ENCODE measurements at regions not wholly inside any gene's neighbourhood (a gene's known extent, or its start where the extent isn't known, plus 50 kb on each side); places are given as distances from the start of the nearest gene placed in this dataset.
"Not testable (repeated sequence)": the region's sequence is repeated elsewhere in the genome, so short reads cannot be mapped to it uniquely, and the experiment has no call there.

DNA sequence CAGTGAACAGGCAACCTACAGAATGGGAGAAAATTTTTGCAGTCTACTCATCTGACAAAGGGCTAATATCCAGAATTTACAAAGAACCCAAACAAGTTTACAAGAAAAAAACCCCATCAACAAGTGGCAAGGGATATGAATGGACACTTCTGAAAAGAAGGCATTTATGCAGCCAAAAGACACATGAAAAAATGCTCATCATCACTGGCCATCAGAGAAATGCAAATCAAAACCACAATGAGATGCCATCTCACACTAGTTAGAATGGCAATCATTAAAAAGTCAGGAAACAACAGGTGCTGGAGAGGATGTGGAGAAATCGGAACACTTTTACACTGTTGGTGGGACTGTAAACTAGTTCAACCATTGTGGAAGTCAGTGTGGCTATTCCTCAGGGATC, 80.3 kb downstream of the ZNF474 start:
- CTCF ChIA-PET; H3K4me3 ChIP-seq (ENCODE audit: low read depth, low read length); H3K27me3 ChIP-seq (ENCODE audit: control insufficient read depth, insufficient read depth, low read length); DNase-seq (ENCODE audit: low read depth); H3K36me3 ChIP-seq (ENCODE audit: control insufficient read depth, insufficient read depth, low read length); POLR2A ChIA-PET: not testable (repeated sequence)

DNA sequence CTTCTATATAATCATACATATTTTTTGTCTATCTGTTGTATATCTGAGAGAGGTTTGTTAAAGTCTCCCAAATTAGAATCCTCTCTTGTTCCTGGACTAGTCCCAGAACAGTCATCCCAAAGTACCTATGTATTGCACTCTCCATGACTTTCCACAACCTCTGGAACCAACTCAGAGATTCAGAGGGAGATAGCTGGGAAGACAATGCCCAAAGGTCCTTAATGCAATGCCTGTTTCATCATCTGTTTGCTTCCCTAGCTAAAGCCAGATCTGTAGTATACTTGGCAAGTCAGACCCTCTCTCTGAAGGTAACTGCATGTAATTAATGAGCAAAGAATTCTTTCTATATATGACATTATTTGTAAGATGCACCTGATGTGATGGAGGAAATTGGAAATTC, 89.4 kb downstream of the ZNF474 start:
- POLR2A ChIA-PET, result no interaction called here
- Histone ChIP-seq H3K36me3 (ENCODE audit: control insufficient read depth, insufficient read depth, low read length) (no peaks in the 10 kb centered on the region), H3K4me3 (ENCODE audit: low read depth, low read length) (no peak overlapping the region), H3K27me3 (ENCODE audit: control insufficient read depth, insufficient read depth, low read length) (no peaks in the 10 kb centered on the region)
- TF ChIP-seq, protein P1, sequence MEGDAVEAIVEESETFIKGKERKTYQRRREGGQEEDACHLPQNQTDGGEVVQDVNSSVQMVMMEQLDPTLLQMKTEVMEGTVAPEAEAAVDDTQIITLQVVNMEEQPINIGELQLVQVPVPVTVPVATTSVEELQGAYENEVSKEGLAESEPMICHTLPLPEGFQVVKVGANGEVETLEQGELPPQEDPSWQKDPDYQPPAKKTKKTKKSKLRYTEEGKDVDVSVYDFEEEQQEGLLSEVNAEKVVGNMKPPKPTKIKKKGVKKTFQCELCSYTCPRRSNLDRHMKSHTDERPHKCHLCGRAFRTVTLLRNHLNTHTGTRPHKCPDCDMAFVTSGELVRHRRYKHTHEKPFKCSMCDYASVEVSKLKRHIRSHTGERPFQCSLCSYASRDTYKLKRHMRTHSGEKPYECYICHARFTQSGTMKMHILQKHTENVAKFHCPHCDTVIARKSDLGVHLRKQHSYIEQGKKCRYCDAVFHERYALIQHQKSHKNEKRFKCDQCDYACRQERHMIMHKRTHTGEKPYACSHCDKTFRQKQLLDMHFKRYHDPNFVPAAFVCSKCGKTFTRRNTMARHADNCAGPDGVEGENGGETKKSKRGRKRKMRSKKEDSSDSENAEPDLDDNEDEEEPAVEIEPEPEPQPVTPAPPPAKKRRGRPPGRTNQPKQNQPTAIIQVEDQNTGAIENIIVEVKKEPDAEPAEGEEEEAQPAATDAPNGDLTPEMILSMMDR (IDR thresholded peaks at IDR 0.05; ENCODE audit: insufficient read depth, low read depth, low read length), result no peak
- no peak for DNase-seq (ENCODE audit: low read depth)
- CTCF ChIA-PET, result interaction anchor here (0.6 kb wide), 1 partner anchor 299 kb away, joined by 4 read pairs; no protein-coding TSS in a partner anchor

DNA sequence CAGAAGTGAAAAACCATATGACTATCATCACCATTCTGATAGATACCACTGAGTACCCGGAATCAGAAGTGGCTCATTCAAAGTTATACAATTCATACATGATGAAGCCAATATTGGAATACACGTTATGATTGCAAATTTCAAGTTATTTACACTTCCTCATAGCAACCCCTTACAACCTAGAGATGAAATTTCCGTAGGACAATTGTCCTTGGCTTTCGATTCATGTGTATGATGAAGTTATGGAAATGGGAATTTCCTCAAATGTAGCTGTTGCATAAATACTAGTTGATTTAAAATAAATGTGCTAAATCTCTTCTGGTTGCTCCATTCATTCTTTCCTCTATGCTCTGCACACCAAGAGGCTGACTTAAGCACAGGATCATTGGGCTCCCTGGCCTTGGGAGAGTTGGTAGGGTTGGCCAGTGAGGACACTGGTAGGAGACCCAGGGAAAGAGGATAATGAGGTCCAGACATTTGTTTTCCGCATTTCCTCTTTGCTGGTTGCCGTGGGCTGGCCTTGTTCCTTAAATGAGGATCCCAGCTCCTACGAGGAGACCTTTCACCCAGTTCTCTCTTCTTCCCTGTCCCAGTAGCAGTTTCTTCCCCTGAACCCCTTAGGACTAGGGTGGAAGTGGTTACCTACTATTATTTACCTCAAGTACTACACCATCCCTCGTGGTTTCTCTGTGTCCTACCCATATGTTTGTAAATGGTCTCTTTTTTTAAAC, 90.3 kb downstream of the ZNF474 start:
- no peak for DNase-seq (ENCODE audit: low read depth)
- Histone ChIP-seq H3K4me3 (ENCODE audit: low read depth, low read length) (no peak overlapping the region), H3K27me3 (ENCODE audit: control insufficient read depth, insufficient read depth, low read length) (no peaks in the 10 kb centered on the region), H3K36me3 (ENCODE audit: control insufficient read depth, insufficient read depth, low read length) (no peaks in the 10 kb centered on the region)
- ChIA-PET CTCF (no interaction called here), POLR2A (no interaction called here)
- TF ChIP-seq, protein P1 (IDR thresholded peaks at IDR 0.05; ENCODE audit: insufficient read depth, low read depth, low read length), result no peak

DNA sequence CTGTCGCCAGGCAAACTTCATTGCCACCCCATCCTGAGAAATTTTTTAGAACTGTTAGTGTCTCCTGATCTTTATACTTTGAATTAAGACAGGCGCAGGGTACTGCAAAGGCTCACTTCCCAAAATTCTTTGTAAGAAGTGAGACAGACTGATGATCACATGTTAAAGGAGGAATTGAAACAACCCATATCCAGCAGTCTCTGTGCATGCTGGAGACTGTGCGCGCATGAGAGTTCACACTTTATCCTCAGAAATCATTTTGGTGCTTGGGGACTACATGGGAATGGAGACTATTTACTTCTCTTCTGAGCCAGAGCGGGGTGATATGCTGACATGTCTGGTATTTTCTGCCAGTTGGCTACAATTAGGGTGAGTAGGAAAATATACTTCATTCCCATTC, 91.2 kb downstream of the ZNF474 start:
- ChIA-PET CTCF (no interaction called here), POLR2A (no interaction called here)
- Histone ChIP-seq H3K4me3 (ENCODE audit: low read depth, low read length) (no peak overlapping the region), H3K27me3 (ENCODE audit: control insufficient read depth, insufficient read depth, low read length) (no peaks in the 10 kb centered on the region), H3K36me3 (ENCODE audit: control insufficient read depth, insufficient read depth, low read length) (no peaks in the 10 kb centered on the region)
- DNase-seq (ENCODE audit: low read depth), result no peak
- TF ChIP-seq, protein P1 (IDR thresholded peaks at IDR 0.05; ENCODE audit: insufficient read depth, low read depth, low read length), result no peak

DNA sequence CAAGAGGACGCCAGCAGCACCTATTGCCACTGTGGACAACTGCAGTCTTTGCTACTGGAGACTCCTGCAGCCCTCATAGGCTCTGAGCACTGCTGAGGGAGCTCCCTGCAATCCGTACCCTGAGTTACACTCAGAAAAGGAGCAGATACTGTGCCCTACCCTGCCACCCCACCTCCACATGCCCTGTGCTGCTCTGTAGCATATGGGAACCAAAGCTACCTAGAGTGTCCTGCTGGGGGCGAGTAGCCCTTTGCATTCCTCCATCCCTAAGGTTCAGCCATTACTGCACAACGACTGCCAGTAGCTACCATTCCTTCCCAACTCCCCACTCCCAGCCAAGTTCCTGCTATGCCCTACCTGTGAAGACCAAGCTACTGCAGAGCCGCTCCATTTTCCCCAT, 90.2 kb upstream of the SNCAIP start:
- no peaks in the 10 kb centered on the region for H3K27me3 ChIP-seq (ENCODE audit: control insufficient read depth, insufficient read depth, low read length)
- no peaks in the 10 kb centered on the region for H3K36me3 ChIP-seq (ENCODE audit: control insufficient read depth, insufficient read depth, low read length)
- TF ChIP-seq, protein P1 (IDR thresholded peaks at IDR 0.05; ENCODE audit: insufficient read depth, low read depth, low read length), result no peak
- CTCF ChIA-PET, result interaction anchor here (1.2 to 1.4 kb wide), 2 partner anchors 26 to 194 kb away, joined by 3 read pairs; no protein-coding TSS in a partner anchor
- DNase-seq (ENCODE audit: low read depth), result no peak
- no peak overlapping the region for H3K4me3 ChIP-seq (ENCODE audit: low read depth, low read length)
- POLR2A ChIA-PET, result no interaction called here

DNA sequence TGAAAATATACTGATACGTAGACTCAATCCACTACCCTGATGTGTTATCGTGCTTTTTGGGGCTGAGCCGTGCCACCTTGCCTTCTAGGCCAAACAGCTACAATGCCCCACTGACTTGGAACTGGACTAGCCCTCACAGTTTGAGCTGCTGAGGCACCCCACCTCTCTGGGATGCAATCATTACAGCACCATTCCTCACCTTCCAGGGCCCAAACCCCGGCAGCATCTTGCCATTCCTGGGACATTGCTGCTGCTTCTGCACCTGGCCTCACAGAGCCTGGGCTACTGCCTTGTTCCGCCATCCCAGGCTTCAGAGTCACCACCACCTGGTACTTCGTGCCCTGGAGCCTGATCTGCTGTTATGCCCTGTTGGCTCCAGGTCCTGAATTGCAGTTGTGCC, 89.5 kb upstream of the SNCAIP start:
- CTCF ChIA-PET, result interaction anchor here (1.2 to 1.4 kb wide), 2 partner anchors 26 to 193 kb away, joined by 3 read pairs; no protein-coding TSS in a partner anchor

More for the DNA sequence above, 89.5 kb upstream of the SNCAIP start:
- POLR2A ChIA-PET, result no interaction called here
- Histone ChIP-seq H3K4me3 (ENCODE audit: low read depth, low read length) (no peak overlapping the region), H3K36me3 (ENCODE audit: control insufficient read depth, insufficient read depth, low read length) (no peaks in the 10 kb centered on the region), H3K27me3 (ENCODE audit: control insufficient read depth, insufficient read depth, low read length) (no peaks in the 10 kb centered on the region)
- DNase-seq (ENCODE audit: low read depth), result no peak
- TF ChIP-seq, protein P1 (IDR thresholded peaks at IDR 0.05; ENCODE audit: insufficient read depth, low read depth, low read length), result no peak

Data from BJ (cell line).